Liver (tissue), 3 donors: ENCODE measurements at regions not wholly inside any gene's neighbourhood (a gene's known extent, or its start where the extent isn't known, plus 50 kb on each side); places are given as distances from the start of the nearest gene placed in this dataset.

ENCODE experiments used
- CTCF ChIP-seq: fragments of 150-350 bp; IDR thresholded peaks from 2 replicates; pipeline ENCODE4 v1.5.1; 2017; ENCODE audit warnings: improper control_type of control experiment, low read depth, low read length; ENCODE audit not compliant: missing input control
- EGR1 ChIP-seq, 2 donors: IDR thresholded peaks; 2 replicates each; pipeline ENCODE4 v1.6.1; 2016 to 2018; ENCODE audit warnings: antibody characterized with exemption in 2 of 2, low read depth in 2 of 2
- FOXA1 ChIP-seq: IDR thresholded peaks from 2 replicates; pipeline ENCODE4 v1.6.1; 2016; ENCODE audit warnings: antibody characterized with exemption
- GABPA ChIP-seq, 2 donors: IDR thresholded peaks in 1 of 2; conservative IDR thresholded peaks in 1 of 2; 2 replicates each; pipeline ENCODE4 v1.6.1; 2016; ENCODE audit warnings: antibody characterized with exemption in 2 of 2, mild to moderate bottlenecking in 1 of 2, moderate library complexity in 1 of 2
- HNF4A ChIP-seq, 2 donors: conservative IDR thresholded peaks; 2 replicates each; pipeline ENCODE4 v1.6.1; 2016; ENCODE audit warnings: antibody characterized with exemption in 2 of 2, mild to moderate bottlenecking in 2 of 2
- MAX ChIP-seq: IDR thresholded peaks from 2 replicates; pipeline ENCODE4 v1.6.1; 2016; ENCODE audit warnings: antibody characterized with exemption
- RXRA ChIP-seq, 2 donors: IDR thresholded peaks; 2 replicates each; pipeline ENCODE4 v1.6.1; 2017 to 2018; ENCODE audit warnings: antibody characterized with exemption in 2 of 2, mild to moderate bottlenecking in 1 of 2
- SP1 ChIP-seq: IDR thresholded peaks from 2 replicates; pipeline ENCODE4 v1.6.1; 2018; ENCODE audit warnings: antibody characterized with exemption, mild to moderate bottlenecking
- TAF1 ChIP-seq: conservative IDR thresholded peaks from 2 replicates; pipeline ENCODE4 v1.6.1; 2016; ENCODE audit warnings: antibody characterized with exemption, mild to moderate bottlenecking
- YY1 ChIP-seq: IDR thresholded peaks from 2 replicates; pipeline ENCODE4 v1.6.1; 2016; ENCODE audit warnings: antibody characterized with exemption, mild to moderate bottlenecking
- TF ChIP-seq, protein P1 (sequence below): IDR thresholded peaks from 2 replicates; pipeline ENCODE4 v1.6.1; 2016; ENCODE audit warnings: antibody characterized with exemption, mild to moderate bottlenecking
- donor health status: healthy.
- donor health status: healthy.

- TF ChIP-seq, protein P1, sequence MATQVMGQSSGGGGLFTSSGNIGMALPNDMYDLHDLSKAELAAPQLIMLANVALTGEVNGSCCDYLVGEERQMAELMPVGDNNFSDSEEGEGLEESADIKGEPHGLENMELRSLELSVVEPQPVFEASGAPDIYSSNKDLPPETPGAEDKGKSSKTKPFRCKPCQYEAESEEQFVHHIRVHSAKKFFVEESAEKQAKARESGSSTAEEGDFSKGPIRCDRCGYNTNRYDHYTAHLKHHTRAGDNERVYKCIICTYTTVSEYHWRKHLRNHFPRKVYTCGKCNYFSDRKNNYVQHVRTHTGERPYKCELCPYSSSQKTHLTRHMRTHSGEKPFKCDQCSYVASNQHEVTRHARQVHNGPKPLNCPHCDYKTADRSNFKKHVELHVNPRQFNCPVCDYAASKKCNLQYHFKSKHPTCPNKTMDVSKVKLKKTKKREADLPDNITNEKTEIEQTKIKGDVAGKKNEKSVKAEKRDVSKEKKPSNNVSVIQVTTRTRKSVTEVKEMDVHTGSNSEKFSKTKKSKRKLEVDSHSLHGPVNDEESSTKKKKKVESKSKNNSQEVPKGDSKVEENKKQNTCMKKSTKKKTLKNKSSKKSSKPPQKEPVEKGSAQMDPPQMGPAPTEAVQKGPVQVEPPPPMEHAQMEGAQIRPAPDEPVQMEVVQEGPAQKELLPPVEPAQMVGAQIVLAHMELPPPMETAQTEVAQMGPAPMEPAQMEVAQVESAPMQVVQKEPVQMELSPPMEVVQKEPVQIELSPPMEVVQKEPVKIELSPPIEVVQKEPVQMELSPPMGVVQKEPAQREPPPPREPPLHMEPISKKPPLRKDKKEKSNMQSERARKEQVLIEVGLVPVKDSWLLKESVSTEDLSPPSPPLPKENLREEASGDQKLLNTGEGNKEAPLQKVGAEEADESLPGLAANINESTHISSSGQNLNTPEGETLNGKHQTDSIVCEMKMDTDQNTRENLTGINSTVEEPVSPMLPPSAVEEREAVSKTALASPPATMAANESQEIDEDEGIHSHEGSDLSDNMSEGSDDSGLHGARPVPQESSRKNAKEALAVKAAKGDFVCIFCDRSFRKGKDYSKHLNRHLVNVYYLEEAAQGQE, result no peak
- no peak for TF ChIP-seq RXRA (IDR thresholded peaks at IDR 0.05)
- no peak for TF ChIP-seq CTCF
- no peak for TF ChIP-seq TAF1
- TF ChIP-seq GABPA (IDR thresholded peaks at IDR 0.05 in 1 of 2, conservative IDR thresholded peaks at IDR 0.05 in 1 of 2), result no peak
- no peak for TF ChIP-seq SP1
- no peak for TF ChIP-seq MAX
- TF ChIP-seq YY1, result peak; percentile 71
- TF ChIP-seq EGR1 (IDR thresholded peaks at IDR 0.05; ENCODE audit: low read depth in 2 of 2), result no peak
- no peak for TF ChIP-seq FOXA1
- TF ChIP-seq HNF4A (conservative IDR thresholded peaks at IDR 0.05), result peak in 1 of 2 donors; percentile 7
These were observed 95.6 kb downstream of the SALL1 start for GRCh38 chr16:51055434-51055833.
